OCI-LY7 (cell line): ENCODE measurements at regions not wholly inside any gene's neighbourhood (a gene's known extent, or its start where the extent isn't known, plus 50 kb on each side); places are given as distances from the start of the nearest gene placed in this dataset.

Experiments
- BruUV-seq: library from RNA; stranded (reverse); fragments of 400-500 nt; replicated peaks from 2 replicates; lab custom pipeline; 2021; lab: Mats Ljungman, UMichigan
- CTCF ChIA-PET: fragments of 300-600 bp; sonication (Branson Sonifier 250); formaldehyde crosslinking; loops from one replicate; lab custom pipeline; 2022; ENCODE audit warnings: antibody characterized with exemption; ENCODE audit not compliant: unreplicated experiment; lab: Charles Lee
- POLR2A ChIA-PET: fragments of 300-600 bp; sonication (Branson Sonifier 250); formaldehyde crosslinking; loops from one replicate; lab custom pipeline; 2022; ENCODE audit warnings: antibody characterized with exemption; lab: Charles Lee
- DNase-seq: peaks from one replicate; pipeline ENCODE4 v3.0.0-alpha.2; 2015; ENCODE audit warnings: low spot score
- H2AFZ ChIP-seq: fragments of 200-600 bp; sonication (generic), shearing (Covaris generic); 2 replicates; pipeline ENCODE4 v1.6.1; 2014; ENCODE audit warnings: mild to moderate bottlenecking, antibody characterized with exemption, low read length, moderate library complexity
- H3K27ac ChIP-seq: fragments of 200-600 bp; sonication (generic); 2 replicates; pipeline ENCODE4 v1.5.1; 2014; ENCODE audit warnings: mixed run types, low read depth, mild to moderate bottlenecking, moderate library complexity, low read length, inconsistent platforms; ENCODE audit not compliant: poor library complexity, severe bottlenecking
- H3K36me3 ChIP-seq: fragments of 200-600 bp; sonication (generic); 2 replicates; pipeline ENCODE4 v1.6.1; 2014; ENCODE audit warnings: mild to moderate bottlenecking, antibody characterized with exemption, low read length, moderate library complexity, mixed read lengths; ENCODE audit not compliant: insufficient read depth
- H3K4me1 ChIP-seq: fragments of 200-600 bp; sonication (generic); 2 replicates; pipeline ENCODE4 v1.5.1; 2014; ENCODE audit warnings: mild to moderate bottlenecking, low read length; ENCODE audit not compliant: insufficient read depth, poor library complexity, severe bottlenecking
- H3K4me2 ChIP-seq: fragments of 200-600 bp; sonication (generic); 2 replicates; pipeline ENCODE4 v1.6.1; 2014; ENCODE audit warnings: mild to moderate bottlenecking, low read length
- H3K4me3 ChIP-seq: fragments of 200-600 bp; sonication (generic); 2 replicates; pipeline ENCODE4 v1.5.1; 2014; ENCODE audit warnings: mild to moderate bottlenecking, low read depth, low read length; ENCODE audit not compliant: poor library complexity, severe bottlenecking
- H3K79me2 ChIP-seq: fragments of 200-600 bp; sonication (generic); 2 replicates; pipeline ENCODE4 v1.6.1; 2016; ENCODE audit warnings: low read depth, mild to moderate bottlenecking, low read length, moderate library complexity, mixed read lengths; ENCODE audit not compliant: insufficient read depth
- H3K9me2 ChIP-seq: fragments of 200-600 bp; sonication (generic); 2 replicates; pipeline ENCODE4 v1.6.1; 2016; ENCODE audit warnings: mild to moderate bottlenecking, low read length, mixed read lengths; ENCODE audit not compliant: insufficient read depth
- H3K9me3 ChIP-seq: fragments of 200-600 bp; sonication (generic); 2 replicates; pipeline ENCODE4 v1.6.1; 2014; ENCODE audit warnings: mild to moderate bottlenecking, mixed run types, low read length, mixed read lengths
- H4K20me1 ChIP-seq: fragments of 200-600 bp; sonication (generic); 2 replicates; pipeline ENCODE4 v1.6.1; 2014; ENCODE audit warnings: mild to moderate bottlenecking, antibody characterized with exemption, low read length, moderate library complexity, mixed read lengths; ENCODE audit not compliant: insufficient read depth
- EZH2phosphoT487 ChIP-seq: fragments of 200-600 bp; sonication (generic); IDR thresholded peaks from 2 replicates; pipeline ENCODE4 v1.6.1; 2018; ENCODE audit warnings: low read depth, borderline replicate concordance, mild to moderate bottlenecking, mixed run types, antibody characterized with exemption, low read length, moderate library complexity, mixed read lengths
- intact Hi-C: fragments of 100-400 bp; cut with micrococcal nuclease; formaldehyde crosslinking; loops from one replicate; pipeline ENCODE4 v1.10.0; 2022; ENCODE audit not compliant: unreplicated experiment
- TF ChIP-seq, protein P1 (sequence below): fragments of 200-600 bp; sonication (generic); conservative IDR thresholded peaks from 2 replicates; pipeline ENCODE4 v1.5.1; 2014; ENCODE audit warnings: mild to moderate bottlenecking, antibody characterized with exemption, low read length, moderate library complexity, mixed read lengths

DNA sequence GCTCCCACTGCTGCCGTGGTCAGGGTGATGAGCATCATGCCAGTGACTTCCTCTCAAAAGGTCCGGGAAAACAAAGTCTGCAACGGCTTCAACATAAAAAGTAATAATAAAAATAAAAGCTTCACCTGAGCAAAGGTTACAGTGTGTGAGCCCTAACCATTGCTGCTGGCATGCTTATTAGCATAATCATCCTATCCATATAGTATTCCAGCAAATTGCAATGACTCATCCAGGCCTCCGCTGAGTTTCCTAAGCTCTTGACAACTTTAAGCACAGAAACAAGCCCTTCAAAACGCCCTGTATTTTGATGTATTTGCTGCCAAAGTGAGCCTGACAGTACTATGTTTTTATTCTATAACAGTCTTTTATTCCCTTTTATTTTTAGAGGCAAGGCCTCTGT lies 100.5 kb downstream of the AASDH start:
- CTCF ChIA-PET: no interaction called here
- no peaks in the 10 kb centered on the region for H3K4me1 ChIP-seq
- intact Hi-C loops: no loop called here

DNA sequence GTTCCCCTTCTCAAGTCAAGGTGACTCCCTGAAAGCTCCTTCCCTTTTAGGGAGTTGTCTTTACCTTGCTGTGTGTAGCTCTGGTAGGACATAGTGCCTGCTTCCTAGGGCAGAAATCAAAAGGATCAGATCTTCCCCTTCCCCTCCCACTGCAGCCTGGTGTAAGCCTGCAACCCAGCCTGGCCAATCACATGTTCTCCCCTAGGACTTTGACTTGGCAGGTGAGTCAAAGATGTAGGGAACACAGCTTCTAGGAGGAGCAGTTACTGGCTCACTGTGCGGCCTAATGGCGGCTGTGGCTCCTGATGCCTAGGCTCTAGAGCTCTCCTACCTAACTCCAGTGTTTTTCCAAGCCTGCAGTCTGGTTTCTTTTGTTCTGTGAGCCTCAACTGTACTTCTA lies 103.9 kb downstream of the AASDH start:
- Histone ChIP-seq H3K36me3 (peaks cover 5% of the 10 kb centered on the region; the same call in 1 of the 2 replicates), H3K79me2 (no peaks in the 10 kb centered on the region), H3K9me2 (no peaks in the 10 kb centered on the region), H3K27ac (no peak overlapping the region), H3K9me3 (no peaks in the 10 kb centered on the region), H3K4me3 (no peak overlapping the region), H3K4me1 (no peaks in the 10 kb centered on the region), H3K4me2 (no peak overlapping the region), H2AFZ (no peak overlapping the region), H4K20me1 (no peaks in the 10 kb centered on the region)
- POLR2A ChIA-PET: interaction anchor here (0.6 to 1.3 kb wide), 2 partner anchors 30 to 307 kb away, joined by 3 read pairs; no protein-coding TSS in a partner anchor
- no peak for TF ChIP-seq EZH2phosphoT487
- TF ChIP-seq, protein P1, sequence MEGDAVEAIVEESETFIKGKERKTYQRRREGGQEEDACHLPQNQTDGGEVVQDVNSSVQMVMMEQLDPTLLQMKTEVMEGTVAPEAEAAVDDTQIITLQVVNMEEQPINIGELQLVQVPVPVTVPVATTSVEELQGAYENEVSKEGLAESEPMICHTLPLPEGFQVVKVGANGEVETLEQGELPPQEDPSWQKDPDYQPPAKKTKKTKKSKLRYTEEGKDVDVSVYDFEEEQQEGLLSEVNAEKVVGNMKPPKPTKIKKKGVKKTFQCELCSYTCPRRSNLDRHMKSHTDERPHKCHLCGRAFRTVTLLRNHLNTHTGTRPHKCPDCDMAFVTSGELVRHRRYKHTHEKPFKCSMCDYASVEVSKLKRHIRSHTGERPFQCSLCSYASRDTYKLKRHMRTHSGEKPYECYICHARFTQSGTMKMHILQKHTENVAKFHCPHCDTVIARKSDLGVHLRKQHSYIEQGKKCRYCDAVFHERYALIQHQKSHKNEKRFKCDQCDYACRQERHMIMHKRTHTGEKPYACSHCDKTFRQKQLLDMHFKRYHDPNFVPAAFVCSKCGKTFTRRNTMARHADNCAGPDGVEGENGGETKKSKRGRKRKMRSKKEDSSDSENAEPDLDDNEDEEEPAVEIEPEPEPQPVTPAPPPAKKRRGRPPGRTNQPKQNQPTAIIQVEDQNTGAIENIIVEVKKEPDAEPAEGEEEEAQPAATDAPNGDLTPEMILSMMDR: no peak
- intact Hi-C loops: no loop called here
- DNase-seq: no peak
- CTCF ChIA-PET: interaction anchor here (0.5 kb wide), 1 partner anchor 73 kb away, joined by 4 read pairs; no protein-coding TSS in a partner anchor
- BruUV-seq: no TSS peak

More for the DNA sequence above, 100.5 kb downstream of the AASDH start:
- no peak for DNase-seq
- Histone ChIP-seq H3K27ac (no peak overlapping the region), H3K79me2 (no peaks in the 10 kb centered on the region), H3K4me2 (no peak overlapping the region), H3K9me2 (no peaks in the 10 kb centered on the region), H3K9me3 (no peaks in the 10 kb centered on the region), H3K4me3 (no peak overlapping the region), H3K36me3 (peaks cover 5% of the 10 kb centered on the region; the same call in 1 of the 2 replicates), H2AFZ (no peak overlapping the region), H4K20me1 (no peaks in the 10 kb centered on the region)
- TF ChIP-seq, protein P1: no peak
- no peak for TF ChIP-seq EZH2phosphoT487
- POLR2A ChIA-PET: interaction anchor here (1.0 kb wide), 1 partner anchor 53 kb away, joined by 4 read pairs; no protein-coding TSS in a partner anchor
- BruUV-seq: no TSS peak

DNA sequence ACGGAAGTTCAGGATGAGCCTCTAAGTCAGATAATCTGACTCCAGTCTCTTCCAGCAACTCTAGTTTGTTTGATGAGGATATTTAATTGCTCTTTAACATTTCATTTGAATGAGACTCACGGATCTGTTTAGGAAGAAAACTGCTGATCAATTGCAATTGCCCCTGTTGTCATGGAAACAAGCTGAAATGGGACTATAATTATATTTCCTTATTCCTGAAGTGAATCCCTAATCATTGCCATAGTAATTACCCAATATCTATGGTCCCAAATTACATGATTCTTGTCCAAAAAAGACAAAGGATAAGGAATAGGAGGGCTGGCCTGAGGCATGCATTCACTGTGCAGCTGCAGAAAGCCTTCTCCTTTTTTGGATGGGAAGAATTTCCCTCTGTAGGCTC lies 105.3 kb downstream of the AASDH start:
- no peaks in the 10 kb centered on the region for H4K20me1 ChIP-seq
- intact Hi-C loops: no loop called here
- ChIA-PET POLR2A (interaction anchor here (0.5 kb wide), 1 partner anchor 104 kb away, joined by 3 read pairs; no protein-coding TSS in a partner anchor), CTCF (no interaction called here)
- no peak overlapping the region for H2AFZ ChIP-seq
- H3K36me3 ChIP-seq: peaks cover 5% of the 10 kb centered on the region; the same call in 1 of the 2 replicates
- H3K9me2 ChIP-seq: no peaks in the 10 kb centered on the region
- H3K4me2 ChIP-seq: no peak overlapping the region
- H3K79me2 ChIP-seq: no peaks in the 10 kb centered on the region
- no peaks in the 10 kb centered on the region for H3K9me3 ChIP-seq
- DNase-seq: no peak
- H3K4me3 ChIP-seq: no peak overlapping the region
- TF ChIP-seq, protein P1: no peak
- no peak for TF ChIP-seq EZH2phosphoT487
- H3K4me1 ChIP-seq: no peaks in the 10 kb centered on the region
- BruUV-seq: no TSS peak
- H3K27ac ChIP-seq: no peak overlapping the region
